Nephron progenitor cell (in vitro differentiated cells): ENCODE measurements at regions not wholly inside any gene's neighbourhood (a gene's known extent, or its start where the extent isn't known, plus 50 kb on each side); places are given as distances from the start of the nearest gene placed in this dataset.
A peak's percentile ranks its signal among the peaks of the same experiment; 100 is the strongest.

ENCODE experiments used
- DNase-seq: peaks from one replicate; pipeline ENCODE4 v3.0.0; 2021
- H3K27ac Mint-ChIP-seq: 2 replicates; pipeline ENCODE4 v1.8.0; 2021; ENCODE audit warnings: mild to moderate bottlenecking, moderate library complexity, mixed read lengths
- H3K27me3 Mint-ChIP-seq: 2 replicates; pipeline ENCODE4 v1.8.0; 2021; ENCODE audit warnings: mild to moderate bottlenecking, low read depth, mixed read lengths; ENCODE audit not compliant: poor library complexity
- H3K36me3 Mint-ChIP-seq: 2 replicates; pipeline ENCODE4 v1.8.0; 2021; ENCODE audit warnings: low read depth, mixed read lengths
- H3K4me1 Mint-ChIP-seq: 2 replicates; pipeline ENCODE4 v1.8.0; 2021; ENCODE audit warnings: mixed read lengths
- H3K4me3 Mint-ChIP-seq: 2 replicates; pipeline ENCODE4 v1.8.0; 2021; ENCODE audit warnings: mild to moderate bottlenecking, moderate library complexity, mixed read lengths
- H3K9me3 Mint-ChIP-seq: 2 replicates; pipeline ENCODE4 v1.8.0; 2021; ENCODE audit warnings: mild to moderate bottlenecking, moderate library complexity, mixed read lengths
- CTCF ChIP-seq: fragments of 200-600 bp; sonication (generic); IDR thresholded peaks from 2 replicates; pipeline ENCODE4 v1.5.0; 2021; ENCODE audit warnings: antibody characterized with exemption

- peaks cover 4% of the 10 kb centered on the region for H3K27me3 Mint-ChIP-seq
- peaks cover 35% of the 10 kb centered on the region for H3K4me1 Mint-ChIP-seq
- no peak for DNase-seq
- no peak overlapping the region for H3K4me3 Mint-ChIP-seq
- TF ChIP-seq CTCF, result no peak
- no peaks in the 10 kb centered on the region for H3K36me3 Mint-ChIP-seq
- no peak overlapping the region for H3K27ac Mint-ChIP-seq
- H3K9me3 Mint-ChIP-seq, result peaks cover 13% of the 10 kb centered on the region
These were observed 178.8 kb downstream of the RPRM start for GRCh38 chr2:153299809-153300208.

GRCh38 chr2:153299217-153299616, 179.3 kb downstream of the RPRM start:
- peaks cover 4% of the 10 kb centered on the region for H3K27me3 Mint-ChIP-seq
- H3K27ac Mint-ChIP-seq, result no peak overlapping the region
- H3K36me3 Mint-ChIP-seq, result no peaks in the 10 kb centered on the region

GRCh38 chr2:153294199-153294786, 184.3 kb downstream of the RPRM start:
- Mint-ChIP-seq H3K9me3 (no peaks in the 10 kb centered on the region), H3K4me3 (no peak overlapping the region), H3K27ac (no peak overlapping the region), H3K27me3 (peaks cover 4% of the 10 kb centered on the region), H3K4me1 (peaks cover 35% of the 10 kb centered on the region), H3K36me3 (no peaks in the 10 kb centered on the region)
- no peak for DNase-seq
- TF ChIP-seq CTCF, result no peak

More at GRCh38 chr2:153299217-153299616, 179.3 kb downstream of the RPRM start:
- Mint-ChIP-seq H3K9me3 (peaks cover 13% of the 10 kb centered on the region), H3K4me3 (no peak overlapping the region), H3K4me1 (peaks cover 40% of the 10 kb centered on the region)
- DNase-seq, result no peak
- no peak for TF ChIP-seq CTCF

- Mint-ChIP-seq H3K9me3 (no peaks in the 10 kb centered on the region), H3K27me3 (peaks cover 4% of the 10 kb centered on the region), H3K36me3 (no peaks in the 10 kb centered on the region), H3K27ac (no peak overlapping the region), H3K4me3 (no peak overlapping the region), H3K4me1 (peaks cover 17% of the 10 kb centered on the region)
- DNase-seq, result no peak
- no peak for TF ChIP-seq CTCF
These were observed 186.8 kb downstream of the RPRM start for GRCh38 chr2:153291718-153292117.

GRCh38 chr2:153287109-153287801, 191.3 kb downstream of the RPRM start:
- DNase-seq, result peak; percentile 75
- no peaks in the 10 kb centered on the region for H3K36me3 Mint-ChIP-seq
- peak; percentile 58 for TF ChIP-seq CTCF
- H3K9me3 Mint-ChIP-seq, result peaks cover 24% of the 10 kb centered on the region
- H3K4me3 Mint-ChIP-seq, result peak overlapping the region; percentile 30
- peaks cover 4% of the 10 kb centered on the region for H3K27me3 Mint-ChIP-seq
- no peaks in the 10 kb centered on the region for H3K4me1 Mint-ChIP-seq
- H3K27ac Mint-ChIP-seq, result no peak overlapping the region
